Neural cell (in vitro differentiated cells): ENCODE measurements at regions not wholly inside any gene's neighbourhood (a gene's known extent, or its start where the extent isn't known, plus 50 kb on each side); places are given as distances from the start of the nearest gene placed in this dataset.

Source experiments
- H2AFZ ChIP-seq: fragments of 200-600, 300-800 bp; sonication (generic), shearing (Covaris generic); 2 replicates; pipeline ENCODE4 v1.6.0; 2014; ENCODE audit warnings: low read depth, mild to moderate bottlenecking, antibody characterized with exemption, low read length, moderate library complexity
- H3F3A ChIP-seq: fragments of 200-600 bp; shearing (Covaris generic); 2 replicates; pipeline ENCODE4 v1.6.1; 2016; ENCODE audit warnings: mild to moderate bottlenecking, moderate library complexity, mixed read lengths, antibody characterized with exemption, low read length; ENCODE audit not compliant: insufficient read depth, poor library complexity, severe bottlenecking
- H3K27ac ChIP-seq: fragments of 200-600, 300-800 bp; sonication (generic), shearing (Covaris generic); 2 replicates; pipeline ENCODE4 v1.5.1; 2014; ENCODE audit warnings: mild to moderate bottlenecking, low read length, moderate library complexity
- H3K27me3 ChIP-seq: fragments of 300-800, 200-600 bp; sonication (generic), shearing (Covaris generic); 2 replicates; pipeline ENCODE4 v1.6.0; 2014; ENCODE audit warnings: mild to moderate bottlenecking, low read depth, low read length, moderate library complexity; ENCODE audit not compliant: insufficient read depth
- H3K36me3 ChIP-seq: fragments of 300-800, 200-600 bp; sonication (generic), shearing (Covaris generic); 2 replicates; pipeline ENCODE4 v1.5.1; 2014; ENCODE audit warnings: mild to moderate bottlenecking, antibody characterized with exemption, low read length, moderate library complexity; ENCODE audit not compliant: insufficient read depth
- H3K4me2 ChIP-seq: fragments of 300-800, 200-600 bp; sonication (generic), shearing (Covaris generic); 2 replicates; pipeline ENCODE4 v1.6.0; 2014; ENCODE audit warnings: mild to moderate bottlenecking, low read length
- H3K4me3 ChIP-seq: fragments of 300-800, 200-600 bp; sonication (generic), shearing (Covaris generic); 2 replicates; pipeline ENCODE4 v1.5.1; 2014; ENCODE audit warnings: mild to moderate bottlenecking, low read length, moderate library complexity
- H3K79me2 ChIP-seq: fragments of 200-600 bp; shearing (Covaris generic); replicated peaks from 2 replicates; pipeline ENCODE4 v1.6.0; 2014; ENCODE audit warnings: mild to moderate bottlenecking, low read length, moderate library complexity; ENCODE audit not compliant: insufficient read depth
- H3K9ac ChIP-seq: fragments of 300-800, 200-600 bp; sonication (generic), shearing (Covaris generic); 2 replicates; pipeline ENCODE4 v1.6.1; 2016; ENCODE audit warnings: mild to moderate bottlenecking, low read length, mixed read lengths
- H3K9me2 ChIP-seq: fragments of 200-600 bp; shearing (Covaris generic); 2 replicates; pipeline ENCODE4 v1.6.1; 2016; ENCODE audit warnings: mild to moderate bottlenecking, low read length, mixed read lengths; ENCODE audit not compliant: insufficient read depth
- H3K9me3 ChIP-seq: fragments of 200-600, 300-800 bp; sonication (generic), shearing (Covaris generic); 2 replicates; pipeline ENCODE4 v1.6.1; 2016; ENCODE audit warnings: mild to moderate bottlenecking, mixed run types, low read length, moderate library complexity, mixed read lengths
- H4K20me1 ChIP-seq: fragments of 200-600 bp; shearing (Covaris generic); 2 replicates; pipeline ENCODE4 v1.6.1; 2016; ENCODE audit warnings: mild to moderate bottlenecking, mixed run types; ENCODE audit not compliant: insufficient read depth
- EP300 ChIP-seq: fragments of 450-650 bp; conservative IDR thresholded peaks from 2 replicates; pipeline ENCODE4 v1.6.1; 2014; ENCODE audit warnings: antibody characterized with exemption, mild to moderate bottlenecking, moderate library complexity; ENCODE audit not compliant: poor library complexity, severe bottlenecking
- EZH2 ChIP-seq: fragments of 200-600, 300-800 bp; shearing (Covaris generic), sonication (generic); IDR thresholded peaks from 2 replicates; pipeline ENCODE4 v1.6.1; 2014; ENCODE audit warnings: antibody characterized with exemption, low read length, borderline replicate concordance, mild to moderate bottlenecking; ENCODE audit not compliant: insufficient read depth, poor library complexity, severe bottlenecking
- MXI1 ChIP-seq: fragments of 450-650 bp; conservative IDR thresholded peaks from 2 replicates; pipeline ENCODE4 v1.6.1; 2014; ENCODE audit warnings: antibody characterized with exemption, mild to moderate bottlenecking; ENCODE audit not compliant: poor library complexity, severe bottlenecking
- POLR2AphosphoS5 ChIP-seq: IDR thresholded peaks from 2 replicates; pipeline ENCODE4 v1.6.1; 2012
- RAD21 ChIP-seq: fragments of 450-650 bp; conservative IDR thresholded peaks from 2 replicates; pipeline ENCODE4 v1.6.1; 2014; ENCODE audit warnings: antibody characterized with exemption, mild to moderate bottlenecking, moderate library complexity
- SMC3 ChIP-seq: fragments of 450-650 bp; conservative IDR thresholded peaks from 2 replicates; pipeline ENCODE4 v1.6.1; 2014; ENCODE audit warnings: antibody characterized with exemption, mild to moderate bottlenecking, moderate library complexity; ENCODE audit not compliant: poor library complexity
- TAF1 ChIP-seq: IDR thresholded peaks from 2 replicates; pipeline ENCODE4 v1.6.1; 2012; ENCODE audit warnings: low read depth
- TF ChIP-seq, protein P1 (sequence below): fragments of 450-650 bp; IDR thresholded peaks from 2 replicates; pipeline ENCODE4 v1.5.1; 2014; ENCODE audit warnings: antibody characterized with exemption, mild to moderate bottlenecking, moderate library complexity; ENCODE audit not compliant: poor library complexity, severe bottlenecking
- TF ChIP-seq, protein P2 (sequence below): IDR thresholded peaks from 2 replicates; pipeline ENCODE4 v1.6.1; 2012; ENCODE audit warnings: borderline replicate concordance

DNA sequence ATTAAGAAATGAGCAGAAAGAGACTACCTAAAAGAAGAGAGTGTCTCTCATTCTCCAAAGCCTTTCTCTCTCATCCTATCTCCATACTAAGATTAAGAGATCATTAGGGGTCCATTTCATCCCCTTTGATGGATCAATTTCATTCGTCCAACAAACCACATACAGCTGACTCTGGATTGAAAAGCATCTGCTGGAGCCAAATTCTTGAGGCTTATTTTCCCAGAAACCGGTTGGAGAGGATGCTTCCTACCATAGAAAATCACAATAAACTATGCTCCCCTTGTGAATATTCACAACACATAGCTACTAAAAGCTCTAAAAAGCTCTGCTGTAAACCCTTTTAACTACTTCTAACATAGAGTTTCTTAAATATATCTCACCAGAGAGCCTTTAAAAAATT lies 755.0 kb upstream of the ZNF608 start:
- H3K9me3 ChIP-seq = no peaks in the 10 kb centered on the region
- H4K20me1 ChIP-seq = no peaks in the 10 kb centered on the region
- no peak overlapping the region for H3K4me3 ChIP-seq
- H3K36me3 ChIP-seq = no peaks in the 10 kb centered on the region
- TF ChIP-seq EZH2 = no peak
- no peak for TF ChIP-seq POLR2AphosphoS5
- TF ChIP-seq SMC3 = no peak
- TF ChIP-seq, protein P1, sequence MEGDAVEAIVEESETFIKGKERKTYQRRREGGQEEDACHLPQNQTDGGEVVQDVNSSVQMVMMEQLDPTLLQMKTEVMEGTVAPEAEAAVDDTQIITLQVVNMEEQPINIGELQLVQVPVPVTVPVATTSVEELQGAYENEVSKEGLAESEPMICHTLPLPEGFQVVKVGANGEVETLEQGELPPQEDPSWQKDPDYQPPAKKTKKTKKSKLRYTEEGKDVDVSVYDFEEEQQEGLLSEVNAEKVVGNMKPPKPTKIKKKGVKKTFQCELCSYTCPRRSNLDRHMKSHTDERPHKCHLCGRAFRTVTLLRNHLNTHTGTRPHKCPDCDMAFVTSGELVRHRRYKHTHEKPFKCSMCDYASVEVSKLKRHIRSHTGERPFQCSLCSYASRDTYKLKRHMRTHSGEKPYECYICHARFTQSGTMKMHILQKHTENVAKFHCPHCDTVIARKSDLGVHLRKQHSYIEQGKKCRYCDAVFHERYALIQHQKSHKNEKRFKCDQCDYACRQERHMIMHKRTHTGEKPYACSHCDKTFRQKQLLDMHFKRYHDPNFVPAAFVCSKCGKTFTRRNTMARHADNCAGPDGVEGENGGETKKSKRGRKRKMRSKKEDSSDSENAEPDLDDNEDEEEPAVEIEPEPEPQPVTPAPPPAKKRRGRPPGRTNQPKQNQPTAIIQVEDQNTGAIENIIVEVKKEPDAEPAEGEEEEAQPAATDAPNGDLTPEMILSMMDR = no peak
- no peak for TF ChIP-seq TAF1
- TF ChIP-seq, protein P2, sequence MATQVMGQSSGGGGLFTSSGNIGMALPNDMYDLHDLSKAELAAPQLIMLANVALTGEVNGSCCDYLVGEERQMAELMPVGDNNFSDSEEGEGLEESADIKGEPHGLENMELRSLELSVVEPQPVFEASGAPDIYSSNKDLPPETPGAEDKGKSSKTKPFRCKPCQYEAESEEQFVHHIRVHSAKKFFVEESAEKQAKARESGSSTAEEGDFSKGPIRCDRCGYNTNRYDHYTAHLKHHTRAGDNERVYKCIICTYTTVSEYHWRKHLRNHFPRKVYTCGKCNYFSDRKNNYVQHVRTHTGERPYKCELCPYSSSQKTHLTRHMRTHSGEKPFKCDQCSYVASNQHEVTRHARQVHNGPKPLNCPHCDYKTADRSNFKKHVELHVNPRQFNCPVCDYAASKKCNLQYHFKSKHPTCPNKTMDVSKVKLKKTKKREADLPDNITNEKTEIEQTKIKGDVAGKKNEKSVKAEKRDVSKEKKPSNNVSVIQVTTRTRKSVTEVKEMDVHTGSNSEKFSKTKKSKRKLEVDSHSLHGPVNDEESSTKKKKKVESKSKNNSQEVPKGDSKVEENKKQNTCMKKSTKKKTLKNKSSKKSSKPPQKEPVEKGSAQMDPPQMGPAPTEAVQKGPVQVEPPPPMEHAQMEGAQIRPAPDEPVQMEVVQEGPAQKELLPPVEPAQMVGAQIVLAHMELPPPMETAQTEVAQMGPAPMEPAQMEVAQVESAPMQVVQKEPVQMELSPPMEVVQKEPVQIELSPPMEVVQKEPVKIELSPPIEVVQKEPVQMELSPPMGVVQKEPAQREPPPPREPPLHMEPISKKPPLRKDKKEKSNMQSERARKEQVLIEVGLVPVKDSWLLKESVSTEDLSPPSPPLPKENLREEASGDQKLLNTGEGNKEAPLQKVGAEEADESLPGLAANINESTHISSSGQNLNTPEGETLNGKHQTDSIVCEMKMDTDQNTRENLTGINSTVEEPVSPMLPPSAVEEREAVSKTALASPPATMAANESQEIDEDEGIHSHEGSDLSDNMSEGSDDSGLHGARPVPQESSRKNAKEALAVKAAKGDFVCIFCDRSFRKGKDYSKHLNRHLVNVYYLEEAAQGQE = no peak
- no peak for TF ChIP-seq RAD21
- no peak for TF ChIP-seq EP300
- TF ChIP-seq MXI1 = no peak
- H3K27ac ChIP-seq = no peak overlapping the region
- H3K9me2 ChIP-seq = no peaks in the 10 kb centered on the region
- no peaks in the 10 kb centered on the region for H3K79me2 ChIP-seq
- no peaks in the 10 kb centered on the region for H3F3A ChIP-seq
- no peak overlapping the region for H2AFZ ChIP-seq
- no peak overlapping the region for H3K4me2 ChIP-seq
- H3K27me3 ChIP-seq = no peaks in the 10 kb centered on the region
- no peak overlapping the region for H3K9ac ChIP-seq

GRCh38 chr5:125503946-125504345 lies 757.5 kb upstream of the ZNF608 start:
- H3K4me2 ChIP-seq = no peak overlapping the region
- no peak overlapping the region for H2AFZ ChIP-seq
- H3K9ac ChIP-seq = no peak overlapping the region
- H3K4me3 ChIP-seq = no peak overlapping the region
- no peaks in the 10 kb centered on the region for H3K9me3 ChIP-seq
- no peaks in the 10 kb centered on the region for H3K9me2 ChIP-seq
- H3F3A ChIP-seq = no peaks in the 10 kb centered on the region
- H3K79me2 ChIP-seq = no peaks in the 10 kb centered on the region
- no peaks in the 10 kb centered on the region for H4K20me1 ChIP-seq
- no peaks in the 10 kb centered on the region for H3K36me3 ChIP-seq
- TF ChIP-seq, protein P2 = no peak
- no peak for TF ChIP-seq MXI1
- TF ChIP-seq EP300 = no peak
- TF ChIP-seq POLR2AphosphoS5 = no peak
- no peak for TF ChIP-seq EZH2
- TF ChIP-seq TAF1 = no peak
- TF ChIP-seq, protein P1 = no peak
- TF ChIP-seq RAD21 = no peak
- TF ChIP-seq SMC3 = no peak
- H3K27ac ChIP-seq = no peak overlapping the region
- no peaks in the 10 kb centered on the region for H3K27me3 ChIP-seq
